GM21723 (cell line): ENCODE measurements at regions not wholly inside any gene's neighbourhood (a gene's known extent, or its start where the extent isn't known, plus 50 kb on each side); places are given as distances from the start of the nearest gene placed in this dataset.

Experiments
- ATAC-seq: cut with Tn5 transposase; IDR thresholded peaks from one replicate; pipeline ENCODE4 v1.9.1; 2021; ENCODE audit warnings: mild to moderate bottlenecking, moderate library complexity; ENCODE audit not compliant: unreplicated experiment

- no peak for ATAC-seq
Observed at GRCh38 chr21:38556390-38556789, 58.1 kb upstream of the ERG start.

GRCh38 chr21:38561205-38561604 is 62.9 kb upstream of the ERG start:
- ATAC-seq, result no peak

DNA sequence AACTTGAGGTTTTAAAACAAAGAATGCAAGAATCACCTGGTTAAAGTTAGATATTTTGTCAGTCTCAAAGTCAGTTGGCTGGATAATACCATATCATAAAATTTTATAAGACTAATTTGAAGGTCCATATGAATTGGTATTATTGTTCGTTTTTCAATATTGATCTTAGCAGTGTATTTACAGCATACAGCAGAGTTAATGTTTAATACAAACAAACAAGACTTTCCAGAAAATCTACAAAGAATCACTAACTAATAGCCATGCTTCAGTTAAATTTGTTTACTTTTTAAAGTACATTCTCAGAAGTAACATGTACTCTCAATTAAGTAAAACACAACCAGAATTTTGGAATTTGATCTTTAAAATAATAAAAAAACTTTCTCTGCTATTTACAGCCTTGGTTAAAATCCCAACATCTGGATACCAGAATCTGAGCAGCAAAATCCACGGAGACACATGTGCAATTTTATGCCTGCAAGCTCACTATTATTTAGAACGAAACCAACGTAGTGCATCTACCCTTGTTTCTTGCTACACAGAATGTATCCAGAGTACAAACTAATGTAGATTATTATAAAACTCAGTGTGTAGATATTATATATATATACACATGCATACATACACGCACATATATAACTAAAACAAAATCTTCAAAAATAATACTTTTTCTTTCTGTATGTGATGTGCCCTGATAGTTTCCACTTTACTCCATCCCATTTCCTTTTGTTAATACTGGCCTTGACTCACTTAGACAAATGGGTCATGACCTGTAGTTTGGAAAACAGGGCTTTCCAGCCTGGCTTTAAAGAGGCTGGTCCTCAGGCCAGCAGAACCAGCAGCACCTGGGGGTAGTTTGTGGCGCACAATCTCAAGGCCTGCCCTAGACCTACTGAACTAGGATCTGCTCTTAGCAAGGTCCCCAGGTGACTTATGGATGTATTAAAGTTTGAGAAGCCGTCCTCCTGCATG is 63.6 kb upstream of the ERG start:
- ATAC-seq, result no peak

GRCh38 chr21:38567335-38567969 is 69.2 kb upstream of the ERG start:
- no peak for ATAC-seq

DNA sequence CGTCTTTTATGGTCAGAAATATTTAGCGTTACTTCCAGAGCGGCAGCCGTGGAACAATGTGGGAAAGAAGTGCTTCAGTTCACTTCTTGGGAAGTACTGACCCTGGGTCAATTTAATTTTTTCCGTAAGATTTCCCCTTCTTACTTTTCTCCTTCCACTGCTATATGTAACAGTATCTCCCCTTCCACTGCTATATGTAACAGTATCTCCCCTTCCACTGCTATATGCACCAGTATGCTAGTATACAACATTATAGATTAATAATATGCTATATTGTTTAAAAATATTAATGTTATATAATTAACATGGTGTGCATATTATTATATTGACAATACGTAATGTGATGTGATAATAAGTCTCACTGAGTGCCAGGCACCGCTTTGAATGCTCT is 69.7 kb upstream of the ERG start:
- ATAC-seq, result no peak

GRCh38 chr21:38569733-38570132 is 71.5 kb upstream of the ERG start:
- no peak for ATAC-seq

DNA sequence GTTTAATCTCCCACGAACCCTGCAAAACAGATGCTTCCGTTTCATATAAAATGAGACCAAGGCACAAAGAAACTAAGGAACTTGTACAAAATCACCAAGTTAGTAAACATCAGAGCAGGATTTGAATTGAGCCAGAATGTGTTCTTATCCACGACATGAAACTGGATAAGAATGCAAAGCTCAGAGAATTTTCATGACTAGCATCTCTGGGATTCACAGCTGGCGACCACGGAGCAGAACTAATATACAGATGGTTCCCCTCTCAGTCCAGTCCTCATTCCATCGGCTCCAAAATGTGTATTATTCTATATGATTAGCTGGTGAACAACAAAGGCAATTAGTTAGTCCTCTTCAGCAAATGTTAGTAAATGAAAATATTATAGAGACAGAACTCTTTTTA is 72.3 kb upstream of the ERG start:
- ATAC-seq, result no peak

GRCh38 chr21:38574895-38575575 is 76.8 kb upstream of the ERG start:
- no peak for ATAC-seq

DNA sequence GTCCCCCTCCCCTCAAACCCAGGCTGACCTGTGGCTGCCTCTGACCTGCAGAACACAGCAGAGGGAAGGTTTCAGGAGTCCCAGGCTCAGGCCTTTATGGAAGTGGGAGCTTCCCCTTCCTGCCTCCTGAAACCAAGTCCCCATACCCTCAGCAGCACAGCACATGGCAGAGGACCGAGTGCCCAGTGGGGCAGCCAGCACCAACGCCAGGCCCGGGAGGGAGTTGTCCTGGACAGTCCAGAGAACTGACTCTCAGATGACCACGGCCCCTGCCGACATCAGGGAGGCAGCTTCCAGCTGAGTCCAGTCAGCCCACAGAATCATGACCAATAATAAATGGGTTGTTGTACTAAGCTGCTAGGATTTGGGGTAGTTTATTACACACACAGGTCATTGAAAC is 79.6 kb upstream of the ERG start:
- ATAC-seq, result no peak

- ATAC-seq, result no peak
Observed at GRCh38 chr21:38590449-38591217, 92.4 kb upstream of the ERG start.

- no peak for ATAC-seq
Observed at GRCh38 chr21:38591218-38591537, 92.9 kb upstream of the ERG start.

GRCh38 chr21:38596264-38597042 is 98.2 kb upstream of the ERG start:
- no peak for ATAC-seq

DNA sequence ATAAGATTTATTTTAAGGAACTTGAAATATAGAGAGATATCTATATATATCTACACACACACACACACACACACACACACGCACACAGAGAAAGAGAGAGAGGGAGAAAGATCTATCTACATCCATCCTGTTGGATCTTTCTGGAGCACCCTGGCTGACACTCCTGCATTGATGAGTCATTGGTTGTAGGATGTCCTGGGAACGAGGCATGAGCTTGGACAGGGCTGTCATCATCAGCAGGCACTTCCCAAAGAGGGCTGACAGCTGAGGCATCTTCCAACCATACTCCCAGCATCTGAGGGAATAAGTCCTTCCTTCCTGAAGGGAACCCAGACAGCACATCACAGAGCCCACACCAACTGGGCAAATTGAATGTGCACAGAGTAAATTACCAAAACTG is 99.1 kb upstream of the ERG start:
- ATAC-seq, result no peak

DNA sequence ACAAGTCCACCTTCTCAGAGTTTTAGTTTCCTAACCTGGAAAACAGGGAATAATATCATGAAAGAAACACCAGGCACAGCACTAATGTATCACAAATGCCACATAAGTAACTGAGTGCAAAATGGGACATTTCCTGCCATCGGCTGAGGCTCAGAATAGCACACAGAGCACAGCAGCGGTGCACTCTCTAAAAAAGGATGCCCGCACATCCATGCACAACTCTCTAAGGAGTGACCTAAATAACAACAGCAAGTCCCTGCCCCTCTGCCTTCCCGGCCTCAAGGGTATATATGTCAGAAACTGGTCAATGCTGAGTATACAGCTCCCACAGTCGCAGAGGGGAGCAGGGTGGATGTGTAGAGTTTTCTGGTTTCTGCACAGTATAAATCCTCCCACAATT is 100.1 kb upstream of the ERG start:
- ATAC-seq, result no peak

DNA sequence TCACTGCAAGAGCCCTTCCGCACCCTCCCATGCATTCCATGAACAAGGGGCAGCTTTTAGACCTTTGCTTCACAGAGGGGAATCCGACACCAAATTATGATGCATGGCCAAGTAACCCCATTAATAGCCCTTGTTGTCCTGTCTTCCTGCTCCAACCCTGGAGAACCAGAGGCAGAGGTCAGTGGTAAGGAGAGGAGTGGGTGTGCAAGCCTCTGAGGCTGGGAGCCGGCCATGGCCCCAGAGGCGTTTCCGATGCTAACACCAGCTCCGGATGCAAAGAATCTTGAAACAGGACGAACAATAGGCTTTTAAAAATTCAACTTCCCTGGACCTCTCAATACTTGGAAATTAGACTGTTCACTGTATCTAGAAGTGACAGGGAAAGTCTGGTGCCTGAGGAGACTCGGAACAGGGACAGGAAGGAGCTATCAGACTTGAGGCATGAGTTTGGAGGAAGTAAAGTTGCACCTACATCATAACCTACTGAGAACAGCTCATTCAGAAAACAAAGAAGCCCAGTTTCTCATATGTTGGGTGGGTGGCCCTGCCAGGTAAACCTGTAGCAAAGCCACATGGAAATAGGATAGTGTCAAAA is 101.2 kb upstream of the ERG start:
- ATAC-seq, result no peak

GRCh38 chr21:38600106-38600505 is 101.8 kb upstream of the ERG start:
- ATAC-seq, result no peak

DNA sequence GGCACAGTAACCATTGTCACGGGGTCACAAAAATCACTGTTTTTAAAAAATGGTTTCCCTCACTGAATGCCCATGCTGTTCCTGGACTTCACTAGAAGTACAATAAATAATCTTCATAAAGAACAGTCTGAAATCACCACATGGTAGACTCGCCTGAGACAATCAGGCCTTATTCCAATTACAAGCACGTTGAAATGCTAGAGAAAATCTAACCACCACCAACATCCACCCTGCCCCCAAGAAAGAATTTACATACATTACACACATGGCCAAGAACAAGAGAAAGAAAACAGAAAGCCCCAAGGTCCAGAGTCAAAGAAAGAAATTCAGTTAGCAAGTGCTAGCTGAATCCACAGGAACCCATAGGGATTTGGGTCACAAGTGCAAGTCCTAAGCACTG is 107.0 kb upstream of the ERG start:
- no peak for ATAC-seq

- no peak for ATAC-seq
Observed at GRCh38 chr21:38609580-38609979, 111.3 kb upstream of the ERG start.

GRCh38 chr21:38610623-38611251 is 112.5 kb upstream of the ERG start:
- no peak for ATAC-seq

DNA sequence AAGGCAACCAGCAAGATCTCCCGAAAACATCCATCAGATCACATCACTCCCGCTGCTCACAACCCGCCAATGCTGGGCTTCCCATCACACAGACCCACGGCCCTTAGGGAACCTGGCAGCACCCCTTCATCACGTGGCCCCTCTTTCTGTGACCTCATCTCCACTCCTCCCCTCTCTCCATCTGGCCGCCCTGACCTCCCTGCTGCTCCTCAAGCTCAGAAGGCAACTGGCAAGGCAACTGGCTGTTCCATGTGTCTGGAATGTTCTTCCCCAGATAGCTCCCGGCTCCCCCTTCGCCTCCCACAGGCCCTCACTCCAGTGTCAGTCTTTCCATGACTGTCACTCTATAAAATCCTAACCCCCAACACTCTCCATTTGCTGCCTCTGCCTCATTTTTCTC is 113.0 kb upstream of the ERG start:
- no peak for ATAC-seq
